Activated T-helper 17 cell treated with anti-CD3 and anti-CD28 coated beads, Interleukin-2, amount 50 U/mL, for 72 hours (primary cell): ENCODE measurements at regions not wholly inside any gene's neighbourhood (a gene's known extent, or its start where the extent isn't known, plus 50 kb on each side); places are given as distances from the start of the nearest gene placed in this dataset.
"Not testable (repeated sequence)": the region's sequence is repeated elsewhere in the genome, so short reads cannot be mapped to it uniquely, and the experiment has no call there.

ENCODE experiments used
- ATAC-seq: fragments of 150-1000 bp; cut with Tn5 transposase; replicated peaks from 2 replicates; pipeline ENCODE4 v1.10.0; 2021; ENCODE audit warnings: mild to moderate bottlenecking, moderate library complexity
- H3K27ac Mint-ChIP-seq: one replicate; pipeline ENCODE4 v1.8.0; 2022; ENCODE audit warnings: mixed read lengths
- H3K27me3 Mint-ChIP-seq: one replicate; pipeline ENCODE4 v1.8.0; 2022; ENCODE audit warnings: mixed read lengths
- H3K36me3 Mint-ChIP-seq: one replicate; pipeline ENCODE4 v1.8.0; 2022; ENCODE audit warnings: low read depth, mild to moderate bottlenecking, mixed read lengths
- H3K4me1 Mint-ChIP-seq: one replicate; pipeline ENCODE4 v1.8.0; 2022; ENCODE audit warnings: mixed read lengths
- H3K4me3 Mint-ChIP-seq: one replicate; pipeline ENCODE4 v1.8.0; 2022; ENCODE audit warnings: mild to moderate bottlenecking, mixed read lengths
- H3K9me3 Mint-ChIP-seq: one replicate; pipeline ENCODE4 v1.8.0; 2022; ENCODE audit warnings: mixed read lengths

GRCh38 chr12:83265808-83266207 is 579.1 kb downstream of the TMTC2 start:
- no peak for ATAC-seq
- H3K4me1 Mint-ChIP-seq: no peaks in the 10 kb centered on the region
- H3K36me3 Mint-ChIP-seq: no peaks in the 10 kb centered on the region
- no peaks in the 10 kb centered on the region for H3K27me3 Mint-ChIP-seq
- no peak overlapping the region for H3K4me3 Mint-ChIP-seq
- H3K27ac Mint-ChIP-seq: no peak overlapping the region
- no peaks in the 10 kb centered on the region for H3K9me3 Mint-ChIP-seq

- no peaks in the 10 kb centered on the region for H3K9me3 Mint-ChIP-seq
- no peaks in the 10 kb centered on the region for H3K4me1 Mint-ChIP-seq
- no peak overlapping the region for H3K27ac Mint-ChIP-seq
- no peaks in the 10 kb centered on the region for H3K36me3 Mint-ChIP-seq
- H3K4me3 Mint-ChIP-seq: no peak overlapping the region
- ATAC-seq: no peak
- H3K27me3 Mint-ChIP-seq: no peaks in the 10 kb centered on the region
Observed at GRCh38 chr12:83261998-83262397, 575.3 kb downstream of the TMTC2 start.

- ATAC-seq, H3K4me3 Mint-ChIP-seq, H3K9me3 Mint-ChIP-seq, H3K36me3 Mint-ChIP-seq, H3K27ac Mint-ChIP-seq, H3K27me3 Mint-ChIP-seq, H3K4me1 Mint-ChIP-seq: not testable (repeated sequence)
Observed at GRCh38 chr12:83260126-83260525, 573.4 kb downstream of the TMTC2 start.

GRCh38 chr12:83257726-83258125 is 571.0 kb downstream of the TMTC2 start:
- H3K9me3 Mint-ChIP-seq: no peaks in the 10 kb centered on the region
- ATAC-seq: no peak
- no peaks in the 10 kb centered on the region for H3K36me3 Mint-ChIP-seq
- no peaks in the 10 kb centered on the region for H3K4me1 Mint-ChIP-seq
- no peak overlapping the region for H3K27ac Mint-ChIP-seq
- H3K27me3 Mint-ChIP-seq: no peaks in the 10 kb centered on the region
- no peak overlapping the region for H3K4me3 Mint-ChIP-seq

GRCh38 chr12:83256562-83256961 is 569.9 kb downstream of the TMTC2 start:
- H3K27me3 Mint-ChIP-seq: no peaks in the 10 kb centered on the region
- H3K9me3 Mint-ChIP-seq: no peaks in the 10 kb centered on the region
- H3K36me3 Mint-ChIP-seq: no peaks in the 10 kb centered on the region
- no peak for ATAC-seq
- H3K4me1 Mint-ChIP-seq: no peaks in the 10 kb centered on the region
- H3K27ac Mint-ChIP-seq: no peak overlapping the region
- H3K4me3 Mint-ChIP-seq: no peak overlapping the region

GRCh38 chr12:83250866-83251265 is 564.2 kb downstream of the TMTC2 start:
- H3K4me1 Mint-ChIP-seq: no peaks in the 10 kb centered on the region
- peaks cover 4% of the 10 kb centered on the region for H3K9me3 Mint-ChIP-seq
- H3K4me3 Mint-ChIP-seq: no peak overlapping the region
- ATAC-seq: no peak
- H3K36me3 Mint-ChIP-seq: no peaks in the 10 kb centered on the region
- H3K27me3 Mint-ChIP-seq: no peaks in the 10 kb centered on the region
- H3K27ac Mint-ChIP-seq: no peak overlapping the region

- no peaks in the 10 kb centered on the region for H3K36me3 Mint-ChIP-seq
- ATAC-seq: no peak
- H3K4me3 Mint-ChIP-seq: no peak overlapping the region
- no peaks in the 10 kb centered on the region for H3K4me1 Mint-ChIP-seq
- H3K27ac Mint-ChIP-seq: no peak overlapping the region
- no peaks in the 10 kb centered on the region for H3K27me3 Mint-ChIP-seq
- H3K9me3 Mint-ChIP-seq: peaks cover 4% of the 10 kb centered on the region
Observed at GRCh38 chr12:83245156-83245555, 558.5 kb downstream of the TMTC2 start.

GRCh38 chr12:83244001-83244400 is 557.3 kb downstream of the TMTC2 start:
- H3K27ac Mint-ChIP-seq: no peak overlapping the region
- no peaks in the 10 kb centered on the region for H3K4me1 Mint-ChIP-seq
- H3K36me3 Mint-ChIP-seq: no peaks in the 10 kb centered on the region
- H3K4me3 Mint-ChIP-seq: no peak overlapping the region
- no peak for ATAC-seq
- H3K27me3 Mint-ChIP-seq: no peaks in the 10 kb centered on the region
- peaks cover 4% of the 10 kb centered on the region for H3K9me3 Mint-ChIP-seq

GRCh38 chr12:83233987-83234386 is 547.3 kb downstream of the TMTC2 start:
- H3K9me3 Mint-ChIP-seq, ATAC-seq, H3K27ac Mint-ChIP-seq, H3K4me3 Mint-ChIP-seq, H3K4me1 Mint-ChIP-seq, H3K27me3 Mint-ChIP-seq, H3K36me3 Mint-ChIP-seq: not testable (repeated sequence)

GRCh38 chr12:83226960-83227359 is 540.3 kb downstream of the TMTC2 start:
- H3K9me3 Mint-ChIP-seq, H3K36me3 Mint-ChIP-seq, H3K4me1 Mint-ChIP-seq, ATAC-seq, H3K27me3 Mint-ChIP-seq, H3K4me3 Mint-ChIP-seq, H3K27ac Mint-ChIP-seq: not testable (repeated sequence)

GRCh38 chr12:83225806-83226205 is 539.1 kb downstream of the TMTC2 start:
- Mint-ChIP-seq H3K9me3 (peaks cover 3% of the 10 kb centered on the region), H3K4me3 (no peak overlapping the region), H3K36me3 (no peaks in the 10 kb centered on the region), H3K27ac (no peak overlapping the region), H3K27me3 (no peaks in the 10 kb centered on the region), H3K4me1 (no peaks in the 10 kb centered on the region)
- no peak for ATAC-seq

- H3K27me3 Mint-ChIP-seq: no peaks in the 10 kb centered on the region
Observed at GRCh38 chr12:83224012-83224411, 537.3 kb downstream of the TMTC2 start.

GRCh38 chr12:83220774-83221173 is 534.1 kb downstream of the TMTC2 start:
- Mint-ChIP-seq H3K4me3 (no peak overlapping the region), H3K27ac (no peak overlapping the region), H3K36me3 (no peaks in the 10 kb centered on the region), H3K27me3 (peaks cover 4% of the 10 kb centered on the region), H3K4me1 (no peaks in the 10 kb centered on the region), H3K9me3 (no peaks in the 10 kb centered on the region)
- no peak for ATAC-seq

More at GRCh38 chr12:83224012-83224411, 537.3 kb downstream of the TMTC2 start:
- Mint-ChIP-seq H3K4me1 (no peaks in the 10 kb centered on the region), H3K27ac (no peak overlapping the region), H3K9me3 (peaks cover 3% of the 10 kb centered on the region), H3K4me3 (no peak overlapping the region), H3K36me3 (no peaks in the 10 kb centered on the region)
- no peak for ATAC-seq

GRCh38 chr12:83216230-83216629 is 529.5 kb downstream of the TMTC2 start:
- H3K4me3 Mint-ChIP-seq: no peak overlapping the region
- H3K4me1 Mint-ChIP-seq: no peaks in the 10 kb centered on the region
- H3K9me3 Mint-ChIP-seq: no peaks in the 10 kb centered on the region
- ATAC-seq: no peak
- H3K27ac Mint-ChIP-seq: no peak overlapping the region
- peaks cover 4% of the 10 kb centered on the region for H3K27me3 Mint-ChIP-seq
- H3K36me3 Mint-ChIP-seq: no peaks in the 10 kb centered on the region

GRCh38 chr12:83214185-83214584 is 527.5 kb downstream of the TMTC2 start:
- no peaks in the 10 kb centered on the region for H3K36me3 Mint-ChIP-seq
- ATAC-seq: no peak
- no peak overlapping the region for H3K4me3 Mint-ChIP-seq
- H3K27ac Mint-ChIP-seq: no peak overlapping the region
- no peaks in the 10 kb centered on the region for H3K9me3 Mint-ChIP-seq
- H3K4me1 Mint-ChIP-seq: no peaks in the 10 kb centered on the region
- H3K27me3 Mint-ChIP-seq: peaks cover 4% of the 10 kb centered on the region

- Mint-ChIP-seq H3K27ac (no peak overlapping the region), H3K9me3 (no peaks in the 10 kb centered on the region), H3K36me3 (no peaks in the 10 kb centered on the region), H3K4me1 (no peaks in the 10 kb centered on the region), H3K27me3 (no peaks in the 10 kb centered on the region), H3K4me3 (no peak overlapping the region)
- no peak for ATAC-seq
Observed at GRCh38 chr12:83210933-83211332, 524.2 kb downstream of the TMTC2 start.
